Loucy (cell line): ENCODE measurements at regions not wholly inside any gene's neighbourhood (a gene's known extent, or its start where the extent isn't known, plus 50 kb on each side); places are given as distances from the start of the nearest gene placed in this dataset.

Source experiments
- H2AFZ ChIP-seq: fragments of 200-600 bp; sonication (generic); 2 replicates; pipeline ENCODE4 v1.6.0; 2016; ENCODE audit warnings: antibody characterized with exemption, mild to moderate bottlenecking, low read length, moderate library complexity
- H3F3A ChIP-seq: fragments of 200-600 bp; 2 replicates; pipeline ENCODE4 v1.6.0; 2016; ENCODE audit warnings: antibody characterized with exemption, low read depth, mild to moderate bottlenecking
- H3K27me3 ChIP-seq: fragments of 200-600 bp; sonication (generic); 2 replicates; pipeline ENCODE4 v1.6.1; 2014; ENCODE audit warnings: low read length, mild to moderate bottlenecking; ENCODE audit not compliant: insufficient read depth, poor library complexity, severe bottlenecking
- H3K36me3 ChIP-seq: fragments of 200-600 bp; sonication (generic); 2 replicates; pipeline ENCODE4 v1.6.1; 2016; ENCODE audit warnings: low read length; ENCODE audit not compliant: insufficient read depth
- H3K4me1 ChIP-seq: fragments of 200-600 bp; sonication (generic); 2 replicates; pipeline ENCODE4 v1.5.1; 2014; ENCODE audit warnings: low read length, mild to moderate bottlenecking; ENCODE audit not compliant: insufficient read depth, poor library complexity, severe bottlenecking
- H3K4me2 ChIP-seq: fragments of 200-600 bp; sonication (generic); 2 replicates; pipeline ENCODE4 v1.6.0; 2014; ENCODE audit warnings: antibody characterized with exemption, low read length, low read depth, mild to moderate bottlenecking; ENCODE audit not compliant: poor library complexity, severe bottlenecking
- H3K4me3 ChIP-seq: fragments of 200-600 bp; sonication (generic); 2 replicates; pipeline ENCODE4 v1.5.1; 2014; ENCODE audit warnings: low read length, mild to moderate bottlenecking, mixed read lengths; ENCODE audit not compliant: poor library complexity, severe bottlenecking
- H3K79me2 ChIP-seq: fragments of 200-600 bp; sonication (generic); 2 replicates; pipeline ENCODE4 v1.6.1; 2014; ENCODE audit warnings: low read length; ENCODE audit not compliant: insufficient read depth
- H3K9ac ChIP-seq: fragments of 200-600 bp; sonication (generic); 2 replicates; pipeline ENCODE4 v1.6.0; 2014; ENCODE audit warnings: mild to moderate bottlenecking, low read depth, low read length, moderate library complexity; ENCODE audit not compliant: poor library complexity, severe bottlenecking
- H3K9me2 ChIP-seq: fragments of 200-600 bp; sonication (generic); replicated peaks from 2 replicates; pipeline ENCODE4 v1.6.1; 2016; ENCODE audit warnings: low read depth, low read length, mixed read lengths
- H3K9me3 ChIP-seq: fragments of 200-600 bp; sonication (generic); 2 replicates; pipeline ENCODE4 v1.6.1; 2014; ENCODE audit warnings: mild to moderate bottlenecking, antibody characterized with exemption, low read length, low read depth; ENCODE audit not compliant: insufficient read depth
- H4K20me1 ChIP-seq: fragments of 200-600 bp; sonication (generic); 2 replicates; pipeline ENCODE4 v1.6.0; 2014; ENCODE audit warnings: antibody characterized with exemption, low read length, mild to moderate bottlenecking; ENCODE audit not compliant: insufficient read depth, poor library complexity, severe bottlenecking
- CTCF ChIP-seq: fragments of 200-600 bp; sonication (generic); conservative IDR thresholded peaks from 2 replicates; pipeline ENCODE4 v1.5.1; 2014; ENCODE audit warnings: mild to moderate bottlenecking, antibody characterized with exemption, low read length
- EZH2phosphoT487 ChIP-seq: fragments of 200-600 bp; IDR thresholded peaks from 2 replicates; pipeline ENCODE4 v1.6.1; 2018; ENCODE audit warnings: antibody characterized with exemption, mild to moderate bottlenecking, moderate library complexity, borderline replicate concordance

- no peaks in the 10 kb centered on the region for H3K79me2 ChIP-seq
These were observed 505.0 kb downstream of the TECRL start for GRCh38 chr4:63904201-63904600.

GRCh38 chr4:63901304-63901703, 507.9 kb downstream of the TECRL start:
- H3K4me2 ChIP-seq: no peak overlapping the region
- H4K20me1 ChIP-seq: no peaks in the 10 kb centered on the region
- no peak overlapping the region for H3K4me3 ChIP-seq
- H3K9me3 ChIP-seq: no peaks in the 10 kb centered on the region
- TF ChIP-seq EZH2phosphoT487 (no peak), CTCF (no peak)
- no peak overlapping the region for H2AFZ ChIP-seq
- no peaks in the 10 kb centered on the region for H3K36me3 ChIP-seq
- H3K9ac ChIP-seq: no peak overlapping the region
- no peaks in the 10 kb centered on the region for H3K27me3 ChIP-seq
- H3K9me2 ChIP-seq: no peaks in the 10 kb centered on the region; the same call in 1 of the 2 replicates
- no peaks in the 10 kb centered on the region for H3K79me2 ChIP-seq
- no peaks in the 10 kb centered on the region for H3F3A ChIP-seq
- H3K4me1 ChIP-seq: no peaks in the 10 kb centered on the region

More at GRCh38 chr4:63904201-63904600, 505.0 kb downstream of the TECRL start:
- Histone ChIP-seq H3K9ac (no peak overlapping the region), H3K36me3 (no peaks in the 10 kb centered on the region), H2AFZ (no peak overlapping the region), H3K9me2 (no peaks in the 10 kb centered on the region), H3K27me3 (no peaks in the 10 kb centered on the region), H3K4me3 (no peak overlapping the region), H3K4me2 (no peak overlapping the region), H3K9me3 (no peaks in the 10 kb centered on the region), H3K4me1 (no peaks in the 10 kb centered on the region), H3F3A (no peaks in the 10 kb centered on the region), H4K20me1 (no peaks in the 10 kb centered on the region)
- TF ChIP-seq EZH2phosphoT487 (no peak), CTCF (no peak)

GRCh38 chr4:63898961-63899360, 510.3 kb downstream of the TECRL start:
- Histone ChIP-seq H4K20me1 (no peaks in the 10 kb centered on the region), H3K36me3 (no peaks in the 10 kb centered on the region), H3K9me3 (no peaks in the 10 kb centered on the region; the same call in 1 of the 2 replicates), H3K4me3 (no peak overlapping the region), H3K27me3 (no peaks in the 10 kb centered on the region), H3K4me1 (no peaks in the 10 kb centered on the region), H3K9me2 (no peaks in the 10 kb centered on the region; the same call in 1 of the 2 replicates), H3F3A (no peaks in the 10 kb centered on the region), H3K4me2 (no peak overlapping the region), H3K79me2 (no peaks in the 10 kb centered on the region), H2AFZ (no peak overlapping the region), H3K9ac (no peak overlapping the region)
- TF ChIP-seq EZH2phosphoT487: no peak
- no peak for TF ChIP-seq CTCF
